H9 (cell line): ENCODE measurements at regions not wholly inside any gene's neighbourhood (a gene's known extent, or its start where the extent isn't known, plus 50 kb on each side); places are given as distances from the start of the nearest gene placed in this dataset.

Source experiments
- DNase-seq: peaks from one replicate; pipeline ENCODE4 v3.0.0-alpha.2; 2017
- H2AFZ ChIP-seq: one replicate; pipeline ENCODE4 v1.6.1; 2013; ENCODE audit warnings: mild to moderate bottlenecking, low read length, control low read depth, moderate library complexity
- H2AK5ac ChIP-seq: 2 replicates; pipeline ENCODE4 v1.6.1; 2013; ENCODE audit warnings: low read length, control low read depth, mixed read lengths; ENCODE audit not compliant: insufficient read length
- H2BK120ac ChIP-seq: one replicate; pipeline ENCODE4 v1.6.1; 2013; ENCODE audit warnings: low read depth, mild to moderate bottlenecking, low read length, control low read depth, inconsistent platforms; ENCODE audit not compliant: poor library complexity, severe bottlenecking
- H2BK12ac ChIP-seq: 2 replicates; pipeline ENCODE4 v1.6.1; 2013; ENCODE audit warnings: low read length, control low read depth, mixed read lengths, low read depth; ENCODE audit not compliant: insufficient read length
- H2BK15ac ChIP-seq: 2 replicates; pipeline ENCODE4 v1.6.1; 2013; ENCODE audit warnings: low read depth, low read length, control low read depth
- H2BK20ac ChIP-seq: one replicate; pipeline ENCODE4 v1.6.1; 2013; ENCODE audit warnings: low read depth, mild to moderate bottlenecking, low read length, control low read depth, inconsistent platforms; ENCODE audit not compliant: poor library complexity, severe bottlenecking
- H2BK5ac ChIP-seq: 2 replicates; pipeline ENCODE4 v1.6.1; 2013; ENCODE audit warnings: low read length, control low read depth, mixed read lengths; ENCODE audit not compliant: insufficient read length
- H3K14ac ChIP-seq: 2 replicates; pipeline ENCODE4 v1.6.1; 2013; ENCODE audit warnings: low read length, control low read depth; ENCODE audit not compliant: insufficient read depth
- H3K18ac ChIP-seq: 2 replicates; pipeline ENCODE4 v1.6.1; 2013; ENCODE audit warnings: low read depth, mild to moderate bottlenecking, mixed read lengths, low read length, control low read depth; ENCODE audit not compliant: insufficient read length
- H3K23ac ChIP-seq: 2 replicates; pipeline ENCODE4 v1.6.1; 2013; ENCODE audit warnings: low read length, control low read depth, mixed read lengths, low read depth; ENCODE audit not compliant: insufficient read length
- H3K23me2 ChIP-seq: 2 replicates; pipeline ENCODE4 v1.6.1; 2013; ENCODE audit warnings: low read depth, mild to moderate bottlenecking, mixed read lengths, low read length, control low read depth; ENCODE audit not compliant: insufficient read length, poor library complexity, severe bottlenecking
- H3K27ac ChIP-seq: 2 replicates; pipeline ENCODE4 v1.5.1; 2013; ENCODE audit warnings: low read length, control low read depth, mixed read lengths, low read depth; ENCODE audit not compliant: insufficient read length
- H3K27me3 ChIP-seq: 2 replicates; pipeline ENCODE4 v1.6.1; 2013; ENCODE audit warnings: low read length, control low read depth, inconsistent platforms; ENCODE audit not compliant: insufficient read depth
- H3K4ac ChIP-seq: 2 replicates; pipeline ENCODE4 v1.6.1; 2013; ENCODE audit warnings: low read depth, mild to moderate bottlenecking, control low read depth, inconsistent platforms, low read length, moderate library complexity
- H3K4me1 ChIP-seq: 2 replicates; pipeline ENCODE4 v1.6.1; 2013; ENCODE audit warnings: low read length, control low read depth, inconsistent platforms; ENCODE audit not compliant: insufficient read depth
- H3K4me2 ChIP-seq: 2 replicates; pipeline ENCODE4 v1.6.1; 2013; ENCODE audit warnings: low read length, control low read depth, mixed read lengths; ENCODE audit not compliant: insufficient read length, insufficient read depth
- H3K56ac ChIP-seq: 2 replicates; pipeline ENCODE4 v1.6.1; 2013; ENCODE audit warnings: low read depth, mild to moderate bottlenecking, mixed read lengths, low read length, control low read depth; ENCODE audit not compliant: insufficient read length
- H3K79me1 ChIP-seq: 2 replicates; pipeline ENCODE4 v1.6.1; 2013; ENCODE audit warnings: low read depth, mild to moderate bottlenecking, moderate library complexity, low read length, control low read depth, inconsistent platforms; ENCODE audit not compliant: insufficient read depth, poor library complexity, severe bottlenecking
- H3K79me2 ChIP-seq: 2 replicates; pipeline ENCODE4 v1.6.1; 2013; ENCODE audit warnings: low read length, control low read depth, inconsistent platforms; ENCODE audit not compliant: insufficient read depth
- H3K9ac ChIP-seq: 2 replicates; pipeline ENCODE4 v1.6.1; 2013; ENCODE audit warnings: low read length, control low read depth, mixed read lengths; ENCODE audit not compliant: insufficient read length; ENCODE audit errors: extremely low read depth
- H3K9me3 ChIP-seq: one replicate; pipeline ENCODE4 v1.6.1; 2013; ENCODE audit warnings: low read depth, low read length, inconsistent platforms; ENCODE audit not compliant: control insufficient read depth
- H3T11ph ChIP-seq: one replicate; pipeline ENCODE4 v1.6.1; 2013; ENCODE audit warnings: mild to moderate bottlenecking, low read length, control low read depth, inconsistent platforms
- H4K20me1 ChIP-seq: one replicate; pipeline ENCODE4 v1.6.1; 2013; ENCODE audit not compliant: control insufficient read depth, insufficient read length, insufficient read depth
- H4K5ac ChIP-seq: 2 replicates; pipeline ENCODE4 v1.6.1; 2013; ENCODE audit warnings: low read depth, mild to moderate bottlenecking, mixed read lengths, low read length, control low read depth; ENCODE audit not compliant: insufficient read length
- H4K8ac ChIP-seq: replicated peaks from 2 replicates; pipeline ENCODE4 v1.6.1; 2013; ENCODE audit warnings: low read length, control low read depth, mixed read lengths, low read depth; ENCODE audit not compliant: insufficient read length
- H4K91ac ChIP-seq: 2 replicates; pipeline ENCODE4 v1.6.1; 2013; ENCODE audit warnings: low read depth, mild to moderate bottlenecking, moderate library complexity, mixed read lengths, low read length, control low read depth; ENCODE audit not compliant: insufficient read length
- H3K27ac Mint-ChIP-seq, 3 experiments: 2 replicates in 2 of 3; 3 replicates in 1 of 3; pipeline ENCODE4 v1.8.0; 2020 to 2021; ENCODE audit warnings: mixed read lengths in 3 of 3, mild to moderate bottlenecking in 1 of 3, moderate library complexity in 1 of 3
- H3K27me3 Mint-ChIP-seq: 2 replicates; pipeline ENCODE4 v1.8.0; 2021; ENCODE audit warnings: low read depth, mild to moderate bottlenecking, moderate library complexity, mixed read lengths
- H3K36me3 Mint-ChIP-seq, 3 experiments: 2 replicates in 2 of 3; 3 replicates in 1 of 3; pipeline ENCODE4 v1.8.0; 2020 to 2021; ENCODE audit warnings: low read depth in 3 of 3, mixed read lengths in 3 of 3; ENCODE audit not compliant: insufficient read depth in 1 of 3
- H3K4me1 Mint-ChIP-seq, 2 experiments: 2 replicates each; pipeline ENCODE4 v1.8.0; 2020; ENCODE audit warnings: mixed read lengths in 2 of 2
- H3K4me3 Mint-ChIP-seq, 2 experiments: 2 replicates in 1 of 2; 3 replicates in 1 of 2; pipeline ENCODE4 v1.8.0; 2020 to 2021; ENCODE audit warnings: mild to moderate bottlenecking in 2 of 2, mixed read lengths in 2 of 2, moderate library complexity in 1 of 2
- H3K9me3 Mint-ChIP-seq, 2 experiments: 2 replicates in 1 of 2; 3 replicates in 1 of 2; pipeline ENCODE4 v1.8.0; 2020; ENCODE audit warnings: mild to moderate bottlenecking in 2 of 2, mixed read lengths in 2 of 2, moderate library complexity in 1 of 2
- CTCF ChIP-seq: fragments of 200-600 bp; sonication (generic); conservative IDR thresholded peaks from 3 replicates; pipeline ENCODE4 v1.8.0; 2021; ENCODE audit warnings: antibody characterized with exemption, mild to moderate bottlenecking
- WGBS: extraction: QIAGEN DNeasy Blood & Tissue Kit; methylation state at CpG from one replicate; pipeline ENCODE4 v1.1.7; 2013; ENCODE audit warnings: missing lambda C conversion rate, low lambda C conversion rate, mixed read lengths; ENCODE audit not compliant: insufficient read length; ENCODE audit errors: extremely low coverage; 5-methylcytosine and 5-hydroxymethylcytosine counted together

GRCh38 chr19:46925548-46925950 is 64.8 kb downstream of the ARHGAP35 start:
- Histone ChIP-seq H3K9me3 (no peaks in the 10 kb centered on the region), H3K14ac (no peak overlapping the region), H3K27me3 (no peaks in the 10 kb centered on the region), H3K9ac (no peak overlapping the region), H4K91ac (no peak overlapping the region), H2BK15ac (no peak overlapping the region), H2BK20ac (no peak overlapping the region), H3K4ac (no peak overlapping the region), H3T11ph (no peak overlapping the region), H3K79me2 (peaks cover 7% of the 10 kb centered on the region; the same call in 1 of the 2 replicates), H2BK5ac (no peak overlapping the region), H2AFZ (no peak overlapping the region), H3K4me1 (no peaks in the 10 kb centered on the region; the same call in 1 of the 2 replicates), H2AK5ac (no peak overlapping the region), H3K79me1 (peaks cover 7% of the 10 kb centered on the region), H3K23me2 (no peaks in the 10 kb centered on the region), H3K27ac (no peak overlapping the region), H3K56ac (no peak overlapping the region), H2BK120ac (no peak overlapping the region), H3K23ac (no peak overlapping the region), H3K18ac (no peak overlapping the region), H3K4me2 (no peak overlapping the region), H2BK12ac (no peak overlapping the region), H4K5ac (no peak overlapping the region), H4K20me1 (no peaks in the 10 kb centered on the region), H4K8ac (no peak overlapping the region)
- H3K9me3 Mint-ChIP-seq = no peaks in the 10 kb centered on the region
- no peak for DNase-seq
- H3K4me1 Mint-ChIP-seq = peaks cover 23 to 27% of the 10 kb centered on the region in 2 experiments
- no peak overlapping the region for H3K4me3 Mint-ChIP-seq
- no peaks in the 10 kb centered on the region for H3K27me3 Mint-ChIP-seq
- no CpG with 5 or more reads among the region's 4 CpGs for WGBS
- H3K36me3 Mint-ChIP-seq = peaks cover 15 to 22% (median 22%) of the 10 kb centered on the region in 3 experiments; a peak in 6 of 7 replicates
- TF ChIP-seq CTCF = no peak
- H3K27ac Mint-ChIP-seq = 0 out of 7 replicates have a peak overlapping the region, but pooled peaks of 1 of the 3 experiments have one; percentile 12
